WTC11 (cell line): ENCODE measurements at regions not wholly inside any gene's neighbourhood (a gene's known extent, or its start where the extent isn't known, plus 50 kb on each side); places are given as distances from the start of the nearest gene placed in this dataset.

Experiments used
- CTCF ChIP-seq: fragments of 200-600 bp; IDR thresholded peaks from 2 replicates; pipeline ENCODE4 v1.8.0; 2022; ENCODE audit warnings: antibody characterized with exemption
- ESRRA ChIP-seq: sonication (generic); formaldehyde crosslinking; IDR thresholded peaks from 2 replicates; pipeline ENCODE4 v1.8.1; 2022; ENCODE audit warnings: mild to moderate bottlenecking, missing genetic modification reagents, borderline replicate concordance
- FOXJ3 ChIP-seq: sonication (generic); formaldehyde crosslinking; IDR thresholded peaks from 2 replicates; pipeline ENCODE4 v1.9.0; 2021; ENCODE audit warnings: missing genetic modification reagents, mild to moderate bottlenecking, borderline replicate concordance
- IRF2 ChIP-seq: sonication (generic); formaldehyde crosslinking; IDR thresholded peaks from 2 replicates; pipeline ENCODE4 v1.8.0; 2022; ENCODE audit warnings: low read depth, missing genetic modification reagents, borderline replicate concordance
- MAX ChIP-seq: sonication (generic); formaldehyde crosslinking; IDR thresholded peaks from 2 replicates; pipeline ENCODE4 v1.8.0; 2022; ENCODE audit warnings: mild to moderate bottlenecking, missing genetic modification reagents
- PRDM15 ChIP-seq: sonication (generic); formaldehyde crosslinking; IDR thresholded peaks from 2 replicates; pipeline ENCODE4 v1.8.0; 2022; ENCODE audit warnings: missing genetic modification reagents
- RELA ChIP-seq: sonication (generic); formaldehyde crosslinking; IDR thresholded peaks from 2 replicates; pipeline ENCODE4 v1.8.1; 2022; ENCODE audit warnings: missing genetic modification reagents, mild to moderate bottlenecking, borderline replicate concordance
- SMAD4 ChIP-seq: sonication (generic); formaldehyde crosslinking; IDR thresholded peaks from 2 replicates; pipeline ENCODE4 v1.8.0; 2022; ENCODE audit warnings: mild to moderate bottlenecking, missing genetic modification reagents
- STAT6 ChIP-seq: sonication (generic); formaldehyde crosslinking; conservative IDR thresholded peaks from 2 replicates; pipeline ENCODE4 v1.8.1; 2023; ENCODE audit warnings: mild to moderate bottlenecking, low read depth, missing genetic modification reagents, moderate library complexity
- TCF7 ChIP-seq: sonication (generic); formaldehyde crosslinking; IDR thresholded peaks from 2 replicates; pipeline ENCODE4 v1.8.0; 2022; ENCODE audit warnings: mild to moderate bottlenecking, low read depth, missing genetic modification reagents, moderate library complexity
- ZBTB21 ChIP-seq: sonication (generic); formaldehyde crosslinking; IDR thresholded peaks from 2 replicates; pipeline ENCODE4 v1.8.1; 2023; ENCODE audit warnings: mild to moderate bottlenecking, missing genetic modification reagents, borderline replicate concordance
- ZNF281 ChIP-seq: sonication (generic); formaldehyde crosslinking; IDR thresholded peaks from 2 replicates; pipeline ENCODE4 v1.8.0; 2023; ENCODE audit warnings: mild to moderate bottlenecking, missing genetic modification reagents
- ZNF512 ChIP-seq: sonication (generic); formaldehyde crosslinking; IDR thresholded peaks from 2 replicates; pipeline ENCODE4 v1.8.1; 2022; ENCODE audit warnings: missing genetic modification reagents, borderline replicate concordance

- TF ChIP-seq ZNF512 (CRISPR knock-in tag): no peak
- TF ChIP-seq ZNF281 (CRISPR knock-in tag): no peak
- no peak for TF ChIP-seq CTCF
- no peak for TF ChIP-seq MAX (CRISPR knock-in tag)
- TF ChIP-seq SMAD4 (CRISPR knock-in tag): no peak
- no peak for TF ChIP-seq IRF2
- no peak for TF ChIP-seq TCF7 (CRISPR knock-in tag)
- no peak for TF ChIP-seq PRDM15
- TF ChIP-seq FOXJ3: no peak
- TF ChIP-seq RELA: no peak
- no peak for TF ChIP-seq STAT6 (CRISPR knock-in tag)
- no peak for TF ChIP-seq ZBTB21
- TF ChIP-seq ESRRA: no peak
Measured at GRCh38 chr1:178644308-178645120, 80.5 kb upstream of the RALGPS2 start.
